ENCODE measurements at regions not wholly inside any gene's neighbourhood (a gene's known extent, or its start where the extent isn't known, plus 50 kb on each side); places are given as distances from the start of the nearest gene placed in this dataset.

- Histone ChIP-seq H3K27ac (ENCODE audit: low read depth, low read length, poor library complexity, severe bottlenecking) (no peak overlapping the region), H3K36me3 (ENCODE audit: insufficient read depth, low read length) (no peaks in the 10 kb centered on the region), H3K9me3 (ENCODE audit: low read length) (no peaks in the 10 kb centered on the region), H3K4me1 (ENCODE audit: insufficient read depth, low read length, poor library complexity, severe bottlenecking) (no peaks in the 10 kb centered on the region), H3K4me2 (ENCODE audit: low read length) (no peak overlapping the region), H3K79me2 (ENCODE audit: insufficient read depth, low read depth, low read length) (no peaks in the 10 kb centered on the region), H3K9me2 (ENCODE audit: insufficient read depth, low read length) (no peaks in the 10 kb centered on the region), H3K4me3 (ENCODE audit: low read depth, low read length, poor library complexity, severe bottlenecking) (no peak overlapping the region), H4K20me1 (ENCODE audit: insufficient read depth, low read length) (no peaks in the 10 kb centered on the region), H2AFZ (ENCODE audit: low read length) (no peak overlapping the region)
- CTCF ChIA-PET (ENCODE audit: unreplicated experiment) = no interaction called here
- DNase-seq (ENCODE audit: low spot score) = no peak
- intact Hi-C loops (cut with micrococcal nuclease; ENCODE audit: unreplicated experiment) = no loop called here
- TF ChIP-seq EZH2phosphoT487 (IDR thresholded peaks at IDR 0.05; ENCODE audit: borderline replicate concordance, low read depth, low read length) = no peak
- TF ChIP-seq CTCF (conservative IDR thresholded peaks at IDR 0.05; ENCODE audit: low read length) = no peak
- BruUV-seq (replicated peaks) = no TSS peak
- POLR2A ChIA-PET = no interaction called here
These were observed 59.4 kb upstream of the HS3ST2 start for GRCh38 chr16:22754577-22754976.

GRCh38 chr16:22757202-22757601 lies 56.8 kb upstream of the HS3ST2 start:
- Histone ChIP-seq H3K27ac (ENCODE audit: low read depth, low read length, poor library complexity, severe bottlenecking) (no peak overlapping the region), H3K4me3 (ENCODE audit: low read depth, low read length, poor library complexity, severe bottlenecking) (no peak overlapping the region), H3K4me1 (ENCODE audit: insufficient read depth, low read length, poor library complexity, severe bottlenecking) (no peaks in the 10 kb centered on the region), H2AFZ (ENCODE audit: low read length) (no peak overlapping the region), H3K79me2 (ENCODE audit: insufficient read depth, low read depth, low read length) (no peaks in the 10 kb centered on the region), H3K4me2 (ENCODE audit: low read length) (no peak overlapping the region), H3K9me3 (ENCODE audit: low read length) (no peaks in the 10 kb centered on the region), H3K36me3 (ENCODE audit: insufficient read depth, low read length) (no peaks in the 10 kb centered on the region), H4K20me1 (ENCODE audit: insufficient read depth, low read length) (no peaks in the 10 kb centered on the region), H3K9me2 (ENCODE audit: insufficient read depth, low read length) (no peaks in the 10 kb centered on the region)
- BruUV-seq (replicated peaks) = no TSS peak
- no peak for DNase-seq (ENCODE audit: low spot score)
- intact Hi-C loops (cut with micrococcal nuclease; ENCODE audit: unreplicated experiment) = no loop called here
- TF ChIP-seq CTCF (conservative IDR thresholded peaks at IDR 0.05; ENCODE audit: low read length) = no peak
- TF ChIP-seq EZH2phosphoT487 (IDR thresholded peaks at IDR 0.05; ENCODE audit: borderline replicate concordance, low read depth, low read length) = no peak
- CTCF ChIA-PET (ENCODE audit: unreplicated experiment) = no interaction called here
- POLR2A ChIA-PET = no interaction called here

GRCh38 chr16:22762486-22762885 lies 51.5 kb upstream of the HS3ST2 start:
- ChIA-PET CTCF (ENCODE audit: unreplicated experiment) (no interaction called here), POLR2A (no interaction called here)
- no peaks in the 10 kb centered on the region for H4K20me1 ChIP-seq (ENCODE audit: insufficient read depth, low read length)
- no peak for DNase-seq (ENCODE audit: low spot score)
- no peak overlapping the region for H3K4me3 ChIP-seq (ENCODE audit: low read depth, low read length, poor library complexity, severe bottlenecking)
- no peaks in the 10 kb centered on the region for H3K9me3 ChIP-seq (ENCODE audit: low read length)
- H2AFZ ChIP-seq (ENCODE audit: low read length) = no peak overlapping the region
- intact Hi-C loops (cut with micrococcal nuclease; ENCODE audit: unreplicated experiment) = no loop called here
- no peak overlapping the region for H3K27ac ChIP-seq (ENCODE audit: low read depth, low read length, poor library complexity, severe bottlenecking)
- no peaks in the 10 kb centered on the region for H3K4me1 ChIP-seq (ENCODE audit: insufficient read depth, low read length, poor library complexity, severe bottlenecking)
- no peaks in the 10 kb centered on the region for H3K9me2 ChIP-seq (ENCODE audit: insufficient read depth, low read length)
- H3K36me3 ChIP-seq (ENCODE audit: insufficient read depth, low read length) = no peaks in the 10 kb centered on the region
- no peak overlapping the region for H3K4me2 ChIP-seq (ENCODE audit: low read length)
- TF ChIP-seq EZH2phosphoT487 (IDR thresholded peaks at IDR 0.05; ENCODE audit: borderline replicate concordance, low read depth, low read length) (no peak), CTCF (conservative IDR thresholded peaks at IDR 0.05; ENCODE audit: low read length) (no peak)
- no TSS peak for BruUV-seq (replicated peaks)
- H3K79me2 ChIP-seq (ENCODE audit: insufficient read depth, low read depth, low read length) = no peaks in the 10 kb centered on the region

All from OCI-LY7 (cell line).